ENCODE measurements at regions not wholly inside any gene's neighbourhood (a gene's known extent, or its start where the extent isn't known, plus 50 kb on each side); places are given as distances from the start of the nearest gene placed in this dataset.

DNA sequence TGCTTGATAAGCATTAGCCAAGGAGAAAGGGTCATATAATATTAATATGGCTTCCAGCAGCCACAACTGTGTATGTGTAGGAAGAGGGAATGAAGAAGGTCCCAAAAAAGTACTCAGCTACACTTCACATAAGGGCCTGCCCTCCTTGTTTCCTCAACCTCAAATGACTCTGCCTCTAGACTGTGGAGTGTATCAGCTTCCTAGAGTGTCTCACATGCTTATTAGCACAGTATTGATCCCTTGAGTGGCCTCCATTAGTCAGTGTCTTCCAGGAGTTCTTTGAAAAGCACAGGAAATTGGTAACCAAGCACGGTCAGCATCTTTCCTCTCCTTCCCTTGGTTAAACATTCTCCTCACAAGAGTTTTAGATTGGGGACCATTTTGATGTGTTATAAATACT lies 190.4 kb upstream of the ATP10B start:
- no peak for TF ChIP-seq SUZ12 (IDR thresholded peaks at IDR 0.05; ENCODE audit: extremely low read depth, insufficient read depth, insufficient read length)
- TF ChIP-seq ZNF274 (IDR thresholded peaks at IDR 0.05; ENCODE audit: low read depth, low read length): no peak

Data from NT2/D1 (cell line).